H9 (cell line): ENCODE measurements at regions not wholly inside any gene's neighbourhood (a gene's known extent, or its start where the extent isn't known, plus 50 kb on each side); places are given as distances from the start of the nearest gene placed in this dataset.

Experiments
- DNase-seq: peaks from one replicate; pipeline ENCODE4 v3.0.0-alpha.2; 2017
- H2AFZ ChIP-seq: one replicate; pipeline ENCODE4 v1.6.1; 2013; ENCODE audit warnings: mild to moderate bottlenecking, low read length, control low read depth, moderate library complexity
- H2AK5ac ChIP-seq: 2 replicates; pipeline ENCODE4 v1.6.1; 2013; ENCODE audit warnings: low read length, control low read depth, mixed read lengths; ENCODE audit not compliant: insufficient read length
- H2BK120ac ChIP-seq: one replicate; pipeline ENCODE4 v1.6.1; 2013; ENCODE audit warnings: low read depth, mild to moderate bottlenecking, low read length, control low read depth, inconsistent platforms; ENCODE audit not compliant: poor library complexity, severe bottlenecking
- H2BK12ac ChIP-seq: 2 replicates; pipeline ENCODE4 v1.6.1; 2013; ENCODE audit warnings: low read length, control low read depth, mixed read lengths, low read depth; ENCODE audit not compliant: insufficient read length
- H2BK15ac ChIP-seq: 2 replicates; pipeline ENCODE4 v1.6.1; 2013; ENCODE audit warnings: low read depth, low read length, control low read depth
- H2BK20ac ChIP-seq: one replicate; pipeline ENCODE4 v1.6.1; 2013; ENCODE audit warnings: low read depth, mild to moderate bottlenecking, low read length, control low read depth, inconsistent platforms; ENCODE audit not compliant: poor library complexity, severe bottlenecking
- H2BK5ac ChIP-seq: 2 replicates; pipeline ENCODE4 v1.6.1; 2013; ENCODE audit warnings: low read length, control low read depth, mixed read lengths; ENCODE audit not compliant: insufficient read length
- H3K14ac ChIP-seq: 2 replicates; pipeline ENCODE4 v1.6.1; 2013; ENCODE audit warnings: low read length, control low read depth; ENCODE audit not compliant: insufficient read depth
- H3K18ac ChIP-seq: 2 replicates; pipeline ENCODE4 v1.6.1; 2013; ENCODE audit warnings: low read depth, mild to moderate bottlenecking, mixed read lengths, low read length, control low read depth; ENCODE audit not compliant: insufficient read length
- H3K23ac ChIP-seq: 2 replicates; pipeline ENCODE4 v1.6.1; 2013; ENCODE audit warnings: low read length, control low read depth, mixed read lengths, low read depth; ENCODE audit not compliant: insufficient read length
- H3K23me2 ChIP-seq: 2 replicates; pipeline ENCODE4 v1.6.1; 2013; ENCODE audit warnings: low read depth, mild to moderate bottlenecking, mixed read lengths, low read length, control low read depth; ENCODE audit not compliant: insufficient read length, poor library complexity, severe bottlenecking
- H3K27ac ChIP-seq: 2 replicates; pipeline ENCODE4 v1.5.1; 2013; ENCODE audit warnings: low read length, control low read depth, mixed read lengths, low read depth; ENCODE audit not compliant: insufficient read length
- H3K27me3 ChIP-seq: 2 replicates; pipeline ENCODE4 v1.6.1; 2013; ENCODE audit warnings: low read length, control low read depth, inconsistent platforms; ENCODE audit not compliant: insufficient read depth
- H3K4ac ChIP-seq: 2 replicates; pipeline ENCODE4 v1.6.1; 2013; ENCODE audit warnings: low read depth, mild to moderate bottlenecking, control low read depth, inconsistent platforms, low read length, moderate library complexity
- H3K4me1 ChIP-seq: 2 replicates; pipeline ENCODE4 v1.6.1; 2013; ENCODE audit warnings: low read length, control low read depth, inconsistent platforms; ENCODE audit not compliant: insufficient read depth
- H3K4me2 ChIP-seq: 2 replicates; pipeline ENCODE4 v1.6.1; 2013; ENCODE audit warnings: low read length, control low read depth, mixed read lengths; ENCODE audit not compliant: insufficient read length, insufficient read depth
- H3K56ac ChIP-seq: 2 replicates; pipeline ENCODE4 v1.6.1; 2013; ENCODE audit warnings: low read depth, mild to moderate bottlenecking, mixed read lengths, low read length, control low read depth; ENCODE audit not compliant: insufficient read length
- H3K79me1 ChIP-seq: 2 replicates; pipeline ENCODE4 v1.6.1; 2013; ENCODE audit warnings: low read depth, mild to moderate bottlenecking, moderate library complexity, low read length, control low read depth, inconsistent platforms; ENCODE audit not compliant: insufficient read depth, poor library complexity, severe bottlenecking
- H3K79me2 ChIP-seq: 2 replicates; pipeline ENCODE4 v1.6.1; 2013; ENCODE audit warnings: low read length, control low read depth, inconsistent platforms; ENCODE audit not compliant: insufficient read depth
- H3K9ac ChIP-seq: 2 replicates; pipeline ENCODE4 v1.6.1; 2013; ENCODE audit warnings: low read length, control low read depth, mixed read lengths; ENCODE audit not compliant: insufficient read length; ENCODE audit errors: extremely low read depth
- H3K9me3 ChIP-seq: one replicate; pipeline ENCODE4 v1.6.1; 2013; ENCODE audit warnings: low read depth, low read length, inconsistent platforms; ENCODE audit not compliant: control insufficient read depth
- H3T11ph ChIP-seq: one replicate; pipeline ENCODE4 v1.6.1; 2013; ENCODE audit warnings: mild to moderate bottlenecking, low read length, control low read depth, inconsistent platforms
- H4K20me1 ChIP-seq: one replicate; pipeline ENCODE4 v1.6.1; 2013; ENCODE audit not compliant: control insufficient read depth, insufficient read length, insufficient read depth
- H4K5ac ChIP-seq: 2 replicates; pipeline ENCODE4 v1.6.1; 2013; ENCODE audit warnings: low read depth, mild to moderate bottlenecking, mixed read lengths, low read length, control low read depth; ENCODE audit not compliant: insufficient read length
- H4K8ac ChIP-seq: replicated peaks from 2 replicates; pipeline ENCODE4 v1.6.1; 2013; ENCODE audit warnings: low read length, control low read depth, mixed read lengths, low read depth; ENCODE audit not compliant: insufficient read length
- H4K91ac ChIP-seq: 2 replicates; pipeline ENCODE4 v1.6.1; 2013; ENCODE audit warnings: low read depth, mild to moderate bottlenecking, moderate library complexity, mixed read lengths, low read length, control low read depth; ENCODE audit not compliant: insufficient read length
- H3K27ac Mint-ChIP-seq, 3 experiments: 2 replicates in 2 of 3; 3 replicates in 1 of 3; pipeline ENCODE4 v1.8.0; 2020 to 2021; ENCODE audit warnings: mixed read lengths in 3 of 3, mild to moderate bottlenecking in 1 of 3, moderate library complexity in 1 of 3
- H3K27me3 Mint-ChIP-seq: 2 replicates; pipeline ENCODE4 v1.8.0; 2021; ENCODE audit warnings: low read depth, mild to moderate bottlenecking, moderate library complexity, mixed read lengths
- H3K36me3 Mint-ChIP-seq, 3 experiments: 2 replicates in 2 of 3; 3 replicates in 1 of 3; pipeline ENCODE4 v1.8.0; 2020 to 2021; ENCODE audit warnings: low read depth in 3 of 3, mixed read lengths in 3 of 3; ENCODE audit not compliant: insufficient read depth in 1 of 3
- H3K4me1 Mint-ChIP-seq, 2 experiments: 2 replicates each; pipeline ENCODE4 v1.8.0; 2020; ENCODE audit warnings: mixed read lengths in 2 of 2
- H3K4me3 Mint-ChIP-seq, 2 experiments: 2 replicates in 1 of 2; 3 replicates in 1 of 2; pipeline ENCODE4 v1.8.0; 2020 to 2021; ENCODE audit warnings: mild to moderate bottlenecking in 2 of 2, mixed read lengths in 2 of 2, moderate library complexity in 1 of 2
- H3K9me3 Mint-ChIP-seq, 2 experiments: 2 replicates in 1 of 2; 3 replicates in 1 of 2; pipeline ENCODE4 v1.8.0; 2020; ENCODE audit warnings: mild to moderate bottlenecking in 2 of 2, mixed read lengths in 2 of 2, moderate library complexity in 1 of 2
- TF ChIP-seq, protein P1 (sequence below): fragments of 200-600 bp; sonication (generic); conservative IDR thresholded peaks from 3 replicates; pipeline ENCODE4 v1.8.0; 2021; ENCODE audit warnings: antibody characterized with exemption, mild to moderate bottlenecking

DNA sequence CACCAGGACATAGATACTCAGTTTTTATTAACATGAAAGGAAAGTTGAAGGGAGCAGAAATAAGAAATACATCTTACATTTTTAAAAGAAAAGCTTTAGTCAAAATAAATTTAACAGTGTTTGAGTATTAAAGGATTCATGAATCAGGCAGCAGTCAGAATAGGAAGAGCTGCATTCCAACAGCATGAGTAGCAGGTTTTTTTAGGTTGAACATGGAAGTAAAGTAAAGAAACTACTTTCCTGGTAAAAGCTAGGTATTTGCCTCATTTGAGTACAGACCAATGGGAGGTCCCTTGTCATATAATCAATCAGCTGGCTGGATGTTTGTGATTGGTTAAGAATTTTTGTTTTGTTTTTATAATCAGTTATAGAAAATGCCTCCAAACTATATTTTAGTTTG lies 645.9 kb upstream of the INTU start:
- Mint-ChIP-seq H3K4me1 (peaks cover 0 to 1% of the 10 kb centered on the region in 2 experiments; a peak in 1 of 4 replicates), H3K27ac (no peak overlapping the region), H3K4me3 (no peak overlapping the region), H3K36me3 (peaks cover 0 to 12% (median 0%) of the 10 kb centered on the region in 3 experiments; a peak in 4 of 7 replicates), H3K9me3 (peaks cover 0 to 7% of the 10 kb centered on the region in 2 experiments; a peak in 4 of 5 replicates), H3K27me3 (no peaks in the 10 kb centered on the region)
- no peak overlapping the region for H3K4ac ChIP-seq
- no peak overlapping the region for H3K4me2 ChIP-seq
- H4K5ac ChIP-seq = no peak overlapping the region
- H3K27ac ChIP-seq = no peak overlapping the region
- H2BK120ac ChIP-seq = no peak overlapping the region
- no peak overlapping the region for H2BK20ac ChIP-seq
- no peaks in the 10 kb centered on the region for H3K79me1 ChIP-seq
- no peaks in the 10 kb centered on the region for H3K27me3 ChIP-seq
- H3K14ac ChIP-seq = no peak overlapping the region
- no peaks in the 10 kb centered on the region for H3K79me2 ChIP-seq
- H2BK12ac ChIP-seq = no peak overlapping the region
- no peak overlapping the region for H3T11ph ChIP-seq
- H3K23me2 ChIP-seq = no peaks in the 10 kb centered on the region
- H3K9me3 ChIP-seq = no peaks in the 10 kb centered on the region
- no peak overlapping the region for H2BK15ac ChIP-seq
- no peaks in the 10 kb centered on the region for H3K4me1 ChIP-seq
- H3K18ac ChIP-seq = no peak overlapping the region
- no peak overlapping the region for H4K8ac ChIP-seq
- DNase-seq = no peak
- H4K91ac ChIP-seq = no peak overlapping the region
- no peak overlapping the region for H2BK5ac ChIP-seq
- no peak overlapping the region for H3K23ac ChIP-seq
- H3K9ac ChIP-seq = no peak overlapping the region
- TF ChIP-seq, protein P1, sequence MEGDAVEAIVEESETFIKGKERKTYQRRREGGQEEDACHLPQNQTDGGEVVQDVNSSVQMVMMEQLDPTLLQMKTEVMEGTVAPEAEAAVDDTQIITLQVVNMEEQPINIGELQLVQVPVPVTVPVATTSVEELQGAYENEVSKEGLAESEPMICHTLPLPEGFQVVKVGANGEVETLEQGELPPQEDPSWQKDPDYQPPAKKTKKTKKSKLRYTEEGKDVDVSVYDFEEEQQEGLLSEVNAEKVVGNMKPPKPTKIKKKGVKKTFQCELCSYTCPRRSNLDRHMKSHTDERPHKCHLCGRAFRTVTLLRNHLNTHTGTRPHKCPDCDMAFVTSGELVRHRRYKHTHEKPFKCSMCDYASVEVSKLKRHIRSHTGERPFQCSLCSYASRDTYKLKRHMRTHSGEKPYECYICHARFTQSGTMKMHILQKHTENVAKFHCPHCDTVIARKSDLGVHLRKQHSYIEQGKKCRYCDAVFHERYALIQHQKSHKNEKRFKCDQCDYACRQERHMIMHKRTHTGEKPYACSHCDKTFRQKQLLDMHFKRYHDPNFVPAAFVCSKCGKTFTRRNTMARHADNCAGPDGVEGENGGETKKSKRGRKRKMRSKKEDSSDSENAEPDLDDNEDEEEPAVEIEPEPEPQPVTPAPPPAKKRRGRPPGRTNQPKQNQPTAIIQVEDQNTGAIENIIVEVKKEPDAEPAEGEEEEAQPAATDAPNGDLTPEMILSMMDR = no peak
- no peak overlapping the region for H2AFZ ChIP-seq
- no peaks in the 10 kb centered on the region for H4K20me1 ChIP-seq
- H2AK5ac ChIP-seq = no peak overlapping the region
- H3K56ac ChIP-seq = no peak overlapping the region
